ENCODE measurements at regions not wholly inside any gene's neighbourhood (a gene's known extent, or its start where the extent isn't known, plus 50 kb on each side); places are given as distances from the start of the nearest gene placed in this dataset.
"Not testable (repeated sequence)": the region's sequence is repeated elsewhere in the genome, so short reads cannot be mapped to it uniquely, and the experiment has no call there.

DNA sequence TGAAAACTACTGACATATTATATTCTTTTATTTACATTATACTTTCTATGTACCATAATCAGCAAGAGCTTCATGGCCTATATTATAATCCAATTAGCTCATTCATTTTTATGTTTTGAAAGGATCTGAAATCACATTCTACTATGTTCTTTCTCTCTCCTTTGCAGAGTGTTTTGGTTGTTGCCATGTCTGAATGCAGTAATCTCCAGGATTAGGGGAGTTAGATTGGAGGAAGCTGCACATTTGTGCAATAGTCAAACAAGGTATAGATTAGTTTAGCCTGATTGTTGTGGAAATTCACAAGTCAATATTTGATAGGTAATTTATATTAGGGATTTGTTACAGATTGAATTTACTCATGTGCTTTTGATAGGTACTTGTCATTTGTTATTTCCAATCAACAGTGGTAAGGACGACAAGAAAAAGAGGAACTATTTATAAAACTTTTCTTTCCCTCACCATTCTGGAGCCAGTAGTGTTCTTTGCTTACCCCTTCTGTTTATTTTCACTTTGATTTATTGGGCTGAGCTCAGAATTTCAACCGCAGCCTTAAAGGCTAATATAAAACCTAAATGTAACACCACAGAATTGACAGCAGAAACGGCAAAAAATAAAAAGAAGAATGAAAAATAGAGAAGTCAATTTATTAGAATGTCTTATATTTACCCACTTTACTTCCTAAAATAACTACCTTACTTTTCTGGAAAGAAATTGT is 597.0 kb downstream of the CHSY3 start:
- no peaks in the 10 kb centered on the region for H3K36me3 ChIP-seq
- H3K4me3 ChIP-seq = no peak overlapping the region
- H3K27me3 ChIP-seq = no peaks in the 10 kb centered on the region
- no peaks in the 10 kb centered on the region for H3K9me3 ChIP-seq
- H3K27ac ChIP-seq = no peak overlapping the region
- H3K4me1 ChIP-seq = no peaks in the 10 kb centered on the region
- TF ChIP-seq POLR2A (IDR thresholded peaks at IDR 0.05) = no peak
- TF ChIP-seq, protein P1, sequence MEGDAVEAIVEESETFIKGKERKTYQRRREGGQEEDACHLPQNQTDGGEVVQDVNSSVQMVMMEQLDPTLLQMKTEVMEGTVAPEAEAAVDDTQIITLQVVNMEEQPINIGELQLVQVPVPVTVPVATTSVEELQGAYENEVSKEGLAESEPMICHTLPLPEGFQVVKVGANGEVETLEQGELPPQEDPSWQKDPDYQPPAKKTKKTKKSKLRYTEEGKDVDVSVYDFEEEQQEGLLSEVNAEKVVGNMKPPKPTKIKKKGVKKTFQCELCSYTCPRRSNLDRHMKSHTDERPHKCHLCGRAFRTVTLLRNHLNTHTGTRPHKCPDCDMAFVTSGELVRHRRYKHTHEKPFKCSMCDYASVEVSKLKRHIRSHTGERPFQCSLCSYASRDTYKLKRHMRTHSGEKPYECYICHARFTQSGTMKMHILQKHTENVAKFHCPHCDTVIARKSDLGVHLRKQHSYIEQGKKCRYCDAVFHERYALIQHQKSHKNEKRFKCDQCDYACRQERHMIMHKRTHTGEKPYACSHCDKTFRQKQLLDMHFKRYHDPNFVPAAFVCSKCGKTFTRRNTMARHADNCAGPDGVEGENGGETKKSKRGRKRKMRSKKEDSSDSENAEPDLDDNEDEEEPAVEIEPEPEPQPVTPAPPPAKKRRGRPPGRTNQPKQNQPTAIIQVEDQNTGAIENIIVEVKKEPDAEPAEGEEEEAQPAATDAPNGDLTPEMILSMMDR (IDR thresholded peaks at IDR 0.05) = no peak
- DNase-seq = no peak

DNA sequence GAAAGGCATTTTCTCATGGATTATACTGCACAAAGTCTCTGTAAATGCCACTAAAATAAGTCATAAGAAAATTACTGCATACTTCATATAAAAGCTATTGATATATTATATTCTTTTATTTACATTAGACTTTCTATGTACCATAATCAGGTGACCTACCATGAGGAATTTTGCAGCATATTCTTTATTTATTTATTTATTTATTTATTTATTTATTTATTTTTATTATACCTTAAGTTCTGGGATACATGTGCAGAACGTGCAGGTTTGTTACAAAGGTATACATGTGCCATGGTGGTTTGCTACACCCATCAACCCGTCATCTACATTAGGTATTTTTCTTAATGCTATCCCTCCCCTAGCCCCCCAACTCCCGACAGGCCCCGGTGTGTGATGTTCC is 596.2 kb downstream of the CHSY3 start:
- H3K27me3 ChIP-seq, H3K36me3 ChIP-seq, H3K27ac ChIP-seq, H3K4me3 ChIP-seq, H3K9me3 ChIP-seq, DNase-seq, H3K4me1 ChIP-seq: not testable (repeated sequence)

- Histone ChIP-seq H3K9me3 (no peaks in the 10 kb centered on the region), H3K36me3 (no peaks in the 10 kb centered on the region), H3K27ac (no peak overlapping the region), H3K4me3 (no peak overlapping the region), H3K27me3 (no peaks in the 10 kb centered on the region), H3K4me1 (no peaks in the 10 kb centered on the region)
- TF ChIP-seq, protein P1 (IDR thresholded peaks at IDR 0.05) = no peak
- TF ChIP-seq POLR2A (IDR thresholded peaks at IDR 0.05) = no peak
- no peak for DNase-seq
Measured at GRCh38 chr5:130496215-130496614, 592.0 kb downstream of the CHSY3 start.

- TF ChIP-seq, protein P1 (IDR thresholded peaks at IDR 0.05) = no peak
- no peak for TF ChIP-seq POLR2A (IDR thresholded peaks at IDR 0.05)
- no peaks in the 10 kb centered on the region for H3K4me1 ChIP-seq
- H3K4me3 ChIP-seq = no peak overlapping the region
- no peak for DNase-seq
- H3K36me3 ChIP-seq = no peaks in the 10 kb centered on the region
- H3K27ac ChIP-seq = no peak overlapping the region
- H3K9me3 ChIP-seq = no peaks in the 10 kb centered on the region
- H3K27me3 ChIP-seq = no peaks in the 10 kb centered on the region
Measured at GRCh38 chr5:130488252-130488651, 584.0 kb downstream of the CHSY3 start.

- Histone ChIP-seq H3K27ac (no peak overlapping the region), H3K9me3 (peaks cover 0 to 5% (median 0%) of the 10 kb centered on the region in 4 donors), H3K27me3 (no peaks in the 10 kb centered on the region), H3K36me3 (no peaks in the 10 kb centered on the region), H3K4me1 (no peaks in the 10 kb centered on the region), H3K4me3 (no peak overlapping the region)
- TF ChIP-seq, protein P1 (IDR thresholded peaks at IDR 0.05) = no peak
- DNase-seq = no peak
Measured at GRCh38 chr5:130479045-130479804, 575.0 kb downstream of the CHSY3 start.

- H3K36me3 ChIP-seq = no peaks in the 10 kb centered on the region
- no peaks in the 10 kb centered on the region for H3K4me1 ChIP-seq
- H3K9me3 ChIP-seq = peaks cover 0 to 5% (median 0%) of the 10 kb centered on the region in 4 donors
- no peak for DNase-seq
- no peak overlapping the region for H3K4me3 ChIP-seq
- TF ChIP-seq POLR2A (IDR thresholded peaks at IDR 0.05) = no peak
- TF ChIP-seq, protein P1 (IDR thresholded peaks at IDR 0.05) = no peak
- H3K27ac ChIP-seq = no peak overlapping the region
- no peaks in the 10 kb centered on the region for H3K27me3 ChIP-seq
Measured at GRCh38 chr5:130476325-130476724, 572.1 kb downstream of the CHSY3 start.
